ENCODE measurements at regions not wholly inside any gene's neighbourhood (a gene's known extent, or its start where the extent isn't known, plus 50 kb on each side); places are given as distances from the start of the nearest gene placed in this dataset.

- H2AFZ ChIP-seq = no peak overlapping the region
- H3K4me2 ChIP-seq (ENCODE audit: low read length) = no peak overlapping the region
- no peak for TF ChIP-seq CTCF (IDR thresholded peaks at IDR 0.05)
- no peaks in the 10 kb centered on the region for H3K4me1 ChIP-seq
- no peak overlapping the region for H3K4me3 ChIP-seq (ENCODE audit: low read depth, low read length)
- H3K27ac ChIP-seq = no peak overlapping the region
- no peaks in the 10 kb centered on the region for H3K36me3 ChIP-seq (ENCODE audit: control insufficient read depth, insufficient read depth, low read length)
- no peaks in the 10 kb centered on the region for H3K27me3 ChIP-seq (ENCODE audit: control insufficient read depth, insufficient read depth, low read length)
- no peak overlapping the region for H3K9ac ChIP-seq
- no peaks in the 10 kb centered on the region for H3K9me3 ChIP-seq (ENCODE audit: control insufficient read depth, low read length)
- no peaks in the 10 kb centered on the region for H3K79me2 ChIP-seq
Observed at GRCh38 chr6:8329562-8329961, 105.8 kb downstream of the SLC35B3 start.

- Histone ChIP-seq H2AFZ (no peak overlapping the region), H3K79me2 (no peaks in the 10 kb centered on the region)
Observed at GRCh38 chr6:8325743-8326142, 109.6 kb downstream of the SLC35B3 start.

GRCh38 chr6:8322659-8323058 is 112.7 kb downstream of the SLC35B3 start:
- no peaks in the 10 kb centered on the region for H3K27me3 ChIP-seq (ENCODE audit: control insufficient read depth, insufficient read depth, low read length)
- H3K36me3 ChIP-seq (ENCODE audit: control insufficient read depth, insufficient read depth, low read length) = no peaks in the 10 kb centered on the region
- no peak overlapping the region for H2AFZ ChIP-seq
- no peaks in the 10 kb centered on the region for H3K9me3 ChIP-seq (ENCODE audit: control insufficient read depth, low read length)
- no peaks in the 10 kb centered on the region for H3K4me1 ChIP-seq
- no peak overlapping the region for H3K4me3 ChIP-seq (ENCODE audit: low read depth, low read length)
- TF ChIP-seq CTCF (IDR thresholded peaks at IDR 0.05) = no peak
- no peak overlapping the region for H3K4me2 ChIP-seq (ENCODE audit: low read length)
- H3K27ac ChIP-seq = no peak overlapping the region
- H3K79me2 ChIP-seq = no peaks in the 10 kb centered on the region
- H3K9ac ChIP-seq = no peak overlapping the region

More at GRCh38 chr6:8325743-8326142, 109.6 kb downstream of the SLC35B3 start:
- Histone ChIP-seq H3K36me3 (ENCODE audit: control insufficient read depth, insufficient read depth, low read length) (no peaks in the 10 kb centered on the region), H3K27ac (no peak overlapping the region), H3K9ac (no peak overlapping the region), H3K9me3 (ENCODE audit: control insufficient read depth, low read length) (no peaks in the 10 kb centered on the region), H3K4me3 (ENCODE audit: low read depth, low read length) (no peak overlapping the region), H3K4me1 (no peaks in the 10 kb centered on the region), H3K27me3 (ENCODE audit: control insufficient read depth, insufficient read depth, low read length) (no peaks in the 10 kb centered on the region), H3K4me2 (ENCODE audit: low read length) (no peak overlapping the region)
- no peak for TF ChIP-seq CTCF (IDR thresholded peaks at IDR 0.05)

DNA sequence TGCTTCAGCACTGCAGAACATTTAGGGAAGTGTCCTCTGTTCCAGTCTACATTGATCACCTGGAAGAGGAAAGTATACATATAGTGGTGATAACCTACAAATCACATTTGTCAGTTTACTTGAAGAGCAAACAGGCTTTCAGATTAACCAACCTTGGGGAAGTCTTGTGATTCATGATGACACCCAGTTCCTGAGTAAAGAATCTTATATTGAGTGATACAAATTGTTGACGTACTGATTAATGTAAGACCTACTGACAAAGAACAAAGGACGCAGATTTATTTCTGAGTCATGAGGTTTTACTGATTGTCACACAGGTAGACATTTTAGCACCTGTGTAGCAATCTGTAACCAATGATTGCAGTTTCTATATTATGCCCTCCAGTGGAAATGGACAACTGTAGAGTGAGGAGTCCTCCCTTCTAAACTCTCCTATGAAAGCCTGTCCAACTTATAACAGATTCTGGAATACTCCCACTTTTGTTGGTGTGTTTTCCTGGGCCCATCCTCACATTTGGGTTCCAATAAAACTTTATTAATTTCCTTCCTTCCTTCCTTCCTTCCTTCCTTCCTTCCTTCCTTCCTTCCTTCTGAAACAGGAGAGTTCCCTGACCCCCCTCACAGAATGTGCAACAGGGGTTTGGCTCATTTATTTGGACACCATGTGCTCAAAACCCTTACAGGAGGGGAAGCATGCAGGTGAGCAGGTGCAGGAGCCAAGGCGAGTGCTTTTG is 113.5 kb downstream of the SLC35B3 start:
- Histone ChIP-seq H3K4me2 (ENCODE audit: low read length) (no peak overlapping the region), H3K36me3 (ENCODE audit: control insufficient read depth, insufficient read depth, low read length) (no peaks in the 10 kb centered on the region), H3K79me2 (no peaks in the 10 kb centered on the region), H3K27ac (no peak overlapping the region), H2AFZ (no peak overlapping the region), H3K4me1 (no peaks in the 10 kb centered on the region), H3K27me3 (ENCODE audit: control insufficient read depth, insufficient read depth, low read length) (no peaks in the 10 kb centered on the region), H3K4me3 (ENCODE audit: low read depth, low read length) (no peak overlapping the region), H3K9ac (no peak overlapping the region), H3K9me3 (ENCODE audit: control insufficient read depth, low read length) (no peaks in the 10 kb centered on the region)
- no peak for TF ChIP-seq CTCF (IDR thresholded peaks at IDR 0.05)

DNA sequence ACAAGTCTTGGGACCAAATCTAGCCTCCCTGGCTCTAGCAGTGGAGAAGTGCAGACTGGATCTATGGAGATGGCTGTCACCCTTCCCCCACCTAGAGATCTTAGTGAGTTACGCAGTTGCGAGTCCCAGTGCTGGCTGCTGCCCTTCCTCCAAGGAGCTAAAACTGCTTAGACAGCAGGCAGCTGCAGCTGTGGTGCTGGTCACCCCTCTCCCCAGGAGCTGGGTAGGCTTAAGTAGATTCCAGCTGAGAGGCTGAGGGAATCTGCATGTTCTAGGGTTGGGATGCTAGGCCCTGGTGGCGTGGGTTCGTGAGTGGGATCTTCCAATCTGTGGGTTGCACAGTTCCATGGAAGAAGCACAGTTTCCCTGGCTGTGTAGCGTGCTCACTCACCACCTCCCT is 120.2 kb downstream of the SLC35B3 start:
- no peak overlapping the region for H3K4me3 ChIP-seq (ENCODE audit: low read depth, low read length)
- H3K9me3 ChIP-seq (ENCODE audit: control insufficient read depth, low read length) = no peaks in the 10 kb centered on the region
- no peak overlapping the region for H3K4me2 ChIP-seq (ENCODE audit: low read length)
- no peaks in the 10 kb centered on the region for H3K4me1 ChIP-seq
- no peak overlapping the region for H3K27ac ChIP-seq
- H3K36me3 ChIP-seq (ENCODE audit: control insufficient read depth, insufficient read depth, low read length) = no peaks in the 10 kb centered on the region
- H3K79me2 ChIP-seq = no peaks in the 10 kb centered on the region
- no peak overlapping the region for H3K9ac ChIP-seq
- no peak for TF ChIP-seq CTCF (IDR thresholded peaks at IDR 0.05)
- no peak overlapping the region for H2AFZ ChIP-seq
- no peaks in the 10 kb centered on the region for H3K27me3 ChIP-seq (ENCODE audit: control insufficient read depth, insufficient read depth, low read length)
